SK-N-SH (cell line): ENCODE measurements at regions not wholly inside any gene's neighbourhood (a gene's known extent, or its start where the extent isn't known, plus 50 kb on each side); places are given as distances from the start of the nearest gene placed in this dataset.

ENCODE experiments used
- CTCF ChIA-PET: fragments of 300-600, 350-600 bp; formaldehyde crosslinking; extraction: SDS; loops from one replicate; lab custom pipeline; 2021; lab: Yijun Ruan, JAX
- POLR2A ChIA-PET: fragments of 350-600 bp; sonication (Branson Sonifier 250); formaldehyde crosslinking; extraction: SDS; loops from one replicate; lab custom pipeline; 2020; ENCODE audit warnings: antibody characterized with exemption, inconsistent platforms; lab: Yijun Ruan, JAX
- DNase-seq: peaks from one replicate; pipeline ENCODE4 v3.0.0; 2012
- H2AFZ ChIP-seq: fragments of 200-600 bp; sonication (generic); 2 replicates; pipeline ENCODE4 v1.8.1; 2016; ENCODE audit warnings: antibody characterized with exemption, mild to moderate bottlenecking, low read depth
- H3F3A ChIP-seq: fragments of 200-600 bp; sonication (generic); replicated peaks from 2 replicates; pipeline ENCODE3; 2016; ENCODE audit warnings: antibody characterized with exemption, mild to moderate bottlenecking; ENCODE audit not compliant: insufficient read depth
- H3K27ac ChIP-seq, 2 experiments: fragments of 200-500 bp in 1 of 2; fragments of 200-600 bp in 1 of 2; sonication (Bioruptor generic) in 1 of 2; sonication (generic), shearing (Covaris generic) in 1 of 2; 2 replicates each; pipeline versions ENCODE4 v1.5.1 to v1.6.1; 2014 to 2016; ENCODE audit warnings: low read depth in 2 of 2, inconsistent platforms in 1 of 2, low read length in 1 of 2, mild to moderate bottlenecking in 1 of 2, mixed read lengths in 1 of 2
- H3K27me3 ChIP-seq: fragments of 200-600 bp; sonication (generic), shearing (Covaris generic); 2 replicates; pipeline ENCODE4 v1.6.1; 2016; ENCODE audit warnings: mixed run types; ENCODE audit not compliant: insufficient read depth
- H3K36me3 ChIP-seq, 2 experiments: fragments of 200-500 bp in 1 of 2; fragments of 200-600 bp in 1 of 2; sonication (Bioruptor generic) in 1 of 2; sonication (generic) in 1 of 2; replicated peaks in 1 of 2; 2 replicates each; pipeline versions ENCODE3 to v1.5.1; 2014 to 2016; ENCODE audit warnings: low read length in 1 of 2, mild to moderate bottlenecking in 1 of 2; ENCODE audit not compliant: insufficient read depth in 2 of 2, control insufficient read depth in 1 of 2
- H3K4me1 ChIP-seq, 2 experiments: fragments of 200-500 bp in 1 of 2; fragments of 200-600 bp in 1 of 2; sonication (Bioruptor generic) in 1 of 2; sonication (generic), shearing (Covaris generic) in 1 of 2; 2 replicates each; pipeline versions ENCODE4 v1.5.1 to v1.6.1; 2014 to 2016; ENCODE audit warnings: low read depth in 1 of 2, low read length in 1 of 2, mixed run types in 1 of 2; ENCODE audit not compliant: insufficient read depth in 2 of 2, control insufficient read depth in 1 of 2
- H3K4me2 ChIP-seq: fragments of 200-600 bp; sonication (generic), shearing (Covaris generic); 2 replicates; pipeline ENCODE4 v1.6.1; 2017; ENCODE audit warnings: mixed run types
- H3K4me3 ChIP-seq, 2 experiments: fragments of 200-500 bp in 1 of 2; fragments of 200-600 bp in 1 of 2; sonication (Bioruptor generic) in 1 of 2; sonication (generic), shearing (Covaris generic) in 1 of 2; 2 replicates each; pipeline versions ENCODE4 v1.5.1 to v1.8.1; 2014 to 2016; ENCODE audit warnings: low read depth in 2 of 2, inconsistent platforms in 1 of 2, low read length in 1 of 2, mild to moderate bottlenecking in 1 of 2, mixed read lengths in 1 of 2, moderate library complexity in 1 of 2
- H3K79me2 ChIP-seq: fragments of 200-600 bp; sonication (generic); 2 replicates; pipeline ENCODE4 v1.8.1; 2017; ENCODE audit warnings: mild to moderate bottlenecking; ENCODE audit not compliant: insufficient read depth
- H3K9ac ChIP-seq: fragments of 200-600 bp; sonication (generic); 2 replicates; pipeline ENCODE4 v1.6.1; 2017; ENCODE audit warnings: mixed run types
- H3K9me2 ChIP-seq: fragments of 200-600 bp; sonication (generic); 2 replicates; pipeline ENCODE4 v1.6.1; 2017; ENCODE audit warnings: mixed run types
- H3K9me3 ChIP-seq: fragments of 200-600 bp; sonication (generic); 2 replicates; pipeline ENCODE4 v1.6.1; 2017; ENCODE audit warnings: mixed run types, mild to moderate bottlenecking, moderate library complexity
- H4K20me1 ChIP-seq: fragments of 200-600 bp; sonication (generic); 2 replicates; pipeline ENCODE4 v1.6.1; 2017; ENCODE audit warnings: mild to moderate bottlenecking, mixed run types; ENCODE audit not compliant: insufficient read depth
- MAX ChIP-seq: IDR thresholded peaks from 2 replicates; pipeline ENCODE4 v1.4.0; 2012; ENCODE audit warnings: low read depth
- MXI1 ChIP-seq: IDR thresholded peaks from 2 replicates; pipeline ENCODE4 v1.6.1; 2012; ENCODE audit warnings: mild to moderate bottlenecking, low read depth, low read length, improper control_type of control experiment
- NFIC ChIP-seq: IDR thresholded peaks from 2 replicates; pipeline ENCODE4 v1.4.0; 2012; ENCODE audit warnings: borderline replicate concordance
- PBX3 ChIP-seq: IDR thresholded peaks from 2 replicates; pipeline ENCODE4; 2012
- POLR2AphosphoS5 ChIP-seq: IDR thresholded peaks from 2 replicates; pipeline ENCODE4 v1.6.1; 2012; ENCODE audit warnings: low read depth, low read length
- RAD21 ChIP-seq: IDR thresholded peaks from 2 replicates; pipeline ENCODE4 v1.6.1; 2012; ENCODE audit warnings: mild to moderate bottlenecking, low read length
- REST ChIP-seq: IDR thresholded peaks from 2 replicates; pipeline ENCODE4 v1.6.1; 2012; ENCODE audit warnings: mild to moderate bottlenecking, low read depth, low read length, moderate library complexity
- RFX5 ChIP-seq: IDR thresholded peaks from 2 replicates; pipeline ENCODE4 v1.6.1; 2012; ENCODE audit warnings: mild to moderate bottlenecking, improper control_type of control experiment, low read length
- RXRA ChIP-seq: IDR thresholded peaks from 2 replicates; pipeline ENCODE4 v1.4.0; 2012; ENCODE audit warnings: low read depth, mild to moderate bottlenecking, borderline replicate concordance
- TAF1 ChIP-seq: IDR thresholded peaks from 2 replicates; pipeline ENCODE4 v1.6.1; 2012; ENCODE audit warnings: low read depth, mild to moderate bottlenecking, low read length, moderate library complexity, borderline replicate concordance
- TEAD4 ChIP-seq: IDR thresholded peaks from 2 replicates; pipeline ENCODE4 v1.4.0; 2012; ENCODE audit warnings: mild to moderate bottlenecking, borderline replicate concordance; ENCODE audit not compliant: insufficient read depth
- USF1 ChIP-seq: IDR thresholded peaks from 2 replicates; pipeline ENCODE4 v1.4.0; 2012; ENCODE audit warnings: low read depth, borderline replicate concordance
- ZBTB33 ChIP-seq: IDR thresholded peaks from 2 replicates; pipeline ENCODE4 v1.4.0; 2012; ENCODE audit warnings: low read depth, borderline replicate concordance
- WGBS: methylation state at CpG from one replicate; pipeline ENCODE4 v1.1.6; 2017; ENCODE audit warnings: low lambda C conversion rate; 5-methylcytosine and 5-hydroxymethylcytosine counted together

- CTCF ChIA-PET: no interaction called here
- Histone ChIP-seq H3K36me3 (no peaks in the 10 kb centered on the region), H3K4me3 (no peak overlapping the region), H3K9me3 (no peaks in the 10 kb centered on the region), H3K27ac (no peak overlapping the region), H3K9ac (no peak overlapping the region), H3K27me3 (no peaks in the 10 kb centered on the region), H3F3A (no peaks in the 10 kb centered on the region), H3K79me2 (no peaks in the 10 kb centered on the region), H4K20me1 (no peaks in the 10 kb centered on the region), H3K4me1 (no peaks in the 10 kb centered on the region; a peak in 2 of 4 replicates), H2AFZ (peak overlapping the region; percentile 25; the same call in 1 of the 2 replicates), H3K9me2 (no peaks in the 10 kb centered on the region), H3K4me2 (no peak overlapping the region)
- no peak for DNase-seq
- 38% methylated on average over 3 of the region's 3 CpGs for WGBS
- POLR2A ChIA-PET: no interaction called here
- TF ChIP-seq POLR2AphosphoS5 (no peak), TEAD4 (no peak), PBX3 (no peak), TAF1 (no peak), MAX (no peak), ZBTB33 (no peak), USF1 (no peak), REST (no peak), RXRA (no peak), MXI1 (no peak), NFIC (no peak), RAD21 (no peak), RFX5 (no peak)
Measured at GRCh38 chr5:163908253-163908652, 402.8 kb downstream of the MAT2B start.
